ENCODE measurements at regions not wholly inside any gene's neighbourhood (a gene's known extent, or its start where the extent isn't known, plus 50 kb on each side); places are given as distances from the start of the nearest gene placed in this dataset.
A peak's percentile ranks its signal among the peaks of the same experiment; 100 is the strongest.

DNA sequence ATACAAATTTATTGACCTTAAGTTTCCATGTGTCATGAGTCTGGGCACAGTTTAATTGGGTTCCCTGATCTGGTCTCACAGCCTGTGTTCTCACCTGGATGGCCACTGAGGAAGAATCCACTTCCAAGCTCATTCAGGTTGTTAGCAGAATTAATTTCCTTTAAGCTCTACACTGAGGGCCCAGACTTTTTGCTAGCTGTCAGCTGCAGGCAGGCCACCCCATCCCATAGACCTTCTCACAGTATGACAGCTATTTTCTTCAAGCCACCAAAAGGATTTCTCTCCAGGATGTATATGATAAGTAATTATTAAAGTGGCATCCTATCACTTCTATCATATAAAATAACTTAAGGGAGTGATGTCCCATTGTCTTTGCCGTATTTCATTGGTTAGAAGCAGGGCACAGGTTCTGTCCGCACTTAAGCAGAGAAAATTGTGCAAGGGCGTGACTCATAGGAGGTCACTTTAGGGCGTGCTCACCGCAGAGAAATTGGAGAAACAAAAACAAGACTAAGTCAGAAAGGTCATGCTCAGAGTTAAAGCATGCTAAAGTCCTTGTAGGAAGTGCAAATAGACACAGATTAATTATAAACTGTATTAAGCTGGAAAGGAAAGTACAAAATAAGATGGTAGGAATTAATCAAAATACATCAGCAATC, 109.9 kb downstream of the AHR start (continued):
- TF ChIP-seq, protein P1, sequence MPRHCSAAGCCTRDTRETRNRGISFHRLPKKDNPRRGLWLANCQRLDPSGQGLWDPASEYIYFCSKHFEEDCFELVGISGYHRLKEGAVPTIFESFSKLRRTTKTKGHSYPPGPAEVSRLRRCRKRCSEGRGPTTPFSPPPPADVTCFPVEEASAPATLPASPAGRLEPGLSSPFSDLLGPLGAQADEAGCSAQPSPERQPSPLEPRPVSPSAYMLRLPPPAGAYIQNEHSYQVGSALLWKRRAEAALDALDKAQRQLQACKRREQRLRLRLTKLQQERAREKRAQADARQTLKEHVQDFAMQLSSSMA (CRISPR knock-in tag; IDR thresholded peaks at IDR 0.05) = no peak
- TF ChIP-seq ZNF292 (CRISPR knock-in tag; IDR thresholded peaks at IDR 0.05; ENCODE audit: borderline replicate concordance, low read depth) (peak; percentile 60; the same call in 1 of the 2 replicates), HES4 (CRISPR knock-in tag; IDR thresholded peaks at IDR 0.05; ENCODE audit: borderline replicate concordance) (no peak), ZFP36 (IDR thresholded peaks at IDR 0.05; ENCODE audit: borderline replicate concordance, low read depth, low read length, partially characterized antibody) (no peak), ZNF282 (IDR thresholded peaks at IDR 0.05; ENCODE audit: partially characterized antibody) (no peak), ADNP (CRISPR knock-in tag; IDR thresholded peaks at IDR 0.05) (no peak), NCOR1 (IDR thresholded peaks at IDR 0.05; ENCODE audit: borderline replicate concordance, low read length) (peak; percentile 82; the same call in 1 of the 2 replicates), GABPA (IDR thresholded peaks at IDR 0.05; ENCODE audit: low read depth, low read length) (no peak), GABPA (CRISPR knock-in tag; IDR thresholded peaks at IDR 0.05; ENCODE audit: low read depth) (no peak), SAFB2 (CRISPR knock-in tag; IDR thresholded peaks at IDR 0.05; ENCODE audit: borderline replicate concordance, low read depth) (no peak), EED (CRISPR knock-in tag; IDR thresholded peaks at IDR 0.05) (no peak), ZNF138 (CRISPR knock-in tag; IDR thresholded peaks at IDR 0.05; ENCODE audit: low read depth) (no peak), STAT5B (CRISPR knock-in tag; IDR thresholded peaks at IDR 0.05) (no peak), ZNF337 (CRISPR knock-in tag; IDR thresholded peaks at IDR 0.05; ENCODE audit: borderline replicate concordance, low read depth) (no peak)
- TF ChIP-seq, protein P2, sequence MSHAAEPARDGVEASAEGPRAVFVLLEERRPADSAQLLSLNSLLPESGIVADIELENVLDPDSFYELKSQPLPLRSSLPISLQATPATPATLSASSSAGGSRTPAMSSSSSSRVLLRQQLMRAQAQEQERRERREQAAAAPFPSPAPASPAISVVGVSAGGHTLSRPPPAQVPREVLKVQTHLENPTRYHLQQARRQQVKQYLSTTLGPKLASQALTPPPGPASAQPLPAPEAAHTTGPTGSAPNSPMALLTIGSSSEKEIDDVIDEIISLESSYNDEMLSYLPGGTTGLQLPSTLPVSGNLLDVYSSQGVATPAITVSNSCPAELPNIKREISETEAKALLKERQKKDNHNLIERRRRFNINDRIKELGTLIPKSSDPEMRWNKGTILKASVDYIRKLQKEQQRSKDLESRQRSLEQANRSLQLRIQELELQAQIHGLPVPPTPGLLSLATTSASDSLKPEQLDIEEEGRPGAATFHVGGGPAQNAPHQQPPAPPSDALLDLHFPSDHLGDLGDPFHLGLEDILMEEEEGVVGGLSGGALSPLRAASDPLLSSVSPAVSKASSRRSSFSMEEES (CRISPR knock-in tag; IDR thresholded peaks at IDR 0.05) = peak; percentile 48; the same call in 1 of the 2 replicates
- TF ChIP-seq, protein P3, sequence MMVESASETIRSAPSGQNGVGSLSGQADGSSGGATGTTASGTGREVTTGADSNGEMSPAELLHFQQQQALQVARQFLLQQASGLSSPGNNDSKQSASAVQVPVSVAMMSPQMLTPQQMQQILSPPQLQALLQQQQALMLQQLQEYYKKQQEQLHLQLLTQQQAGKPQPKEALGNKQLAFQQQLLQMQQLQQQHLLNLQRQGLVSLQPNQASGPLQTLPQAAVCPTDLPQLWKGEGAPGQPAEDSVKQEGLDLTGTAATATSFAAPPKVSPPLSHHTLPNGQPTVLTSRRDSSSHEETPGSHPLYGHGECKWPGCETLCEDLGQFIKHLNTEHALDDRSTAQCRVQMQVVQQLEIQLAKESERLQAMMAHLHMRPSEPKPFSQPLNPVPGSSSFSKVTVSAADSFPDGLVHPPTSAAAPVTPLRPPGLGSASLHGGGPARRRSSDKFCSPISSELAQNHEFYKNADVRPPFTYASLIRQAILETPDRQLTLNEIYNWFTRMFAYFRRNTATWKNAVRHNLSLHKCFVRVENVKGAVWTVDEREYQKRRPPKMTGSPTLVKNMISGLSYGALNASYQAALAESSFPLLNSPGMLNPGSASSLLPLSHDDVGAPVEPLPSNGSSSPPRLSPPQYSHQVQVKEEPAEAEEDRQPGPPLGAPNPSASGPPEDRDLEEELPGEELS (CRISPR knock-in tag; IDR thresholded peaks at IDR 0.05) = peak; percentile 86
- TF ChIP-seq, protein P4, sequence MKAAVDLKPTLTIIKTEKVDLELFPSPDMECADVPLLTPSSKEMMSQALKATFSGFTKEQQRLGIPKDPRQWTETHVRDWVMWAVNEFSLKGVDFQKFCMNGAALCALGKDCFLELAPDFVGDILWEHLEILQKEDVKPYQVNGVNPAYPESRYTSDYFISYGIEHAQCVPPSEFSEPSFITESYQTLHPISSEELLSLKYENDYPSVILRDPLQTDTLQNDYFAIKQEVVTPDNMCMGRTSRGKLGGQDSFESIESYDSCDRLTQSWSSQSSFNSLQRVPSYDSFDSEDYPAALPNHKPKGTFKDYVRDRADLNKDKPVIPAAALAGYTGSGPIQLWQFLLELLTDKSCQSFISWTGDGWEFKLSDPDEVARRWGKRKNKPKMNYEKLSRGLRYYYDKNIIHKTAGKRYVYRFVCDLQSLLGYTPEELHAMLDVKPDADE (CRISPR knock-in tag; IDR thresholded peaks at IDR 0.05) = no peak
- TF ChIP-seq, protein P5, sequence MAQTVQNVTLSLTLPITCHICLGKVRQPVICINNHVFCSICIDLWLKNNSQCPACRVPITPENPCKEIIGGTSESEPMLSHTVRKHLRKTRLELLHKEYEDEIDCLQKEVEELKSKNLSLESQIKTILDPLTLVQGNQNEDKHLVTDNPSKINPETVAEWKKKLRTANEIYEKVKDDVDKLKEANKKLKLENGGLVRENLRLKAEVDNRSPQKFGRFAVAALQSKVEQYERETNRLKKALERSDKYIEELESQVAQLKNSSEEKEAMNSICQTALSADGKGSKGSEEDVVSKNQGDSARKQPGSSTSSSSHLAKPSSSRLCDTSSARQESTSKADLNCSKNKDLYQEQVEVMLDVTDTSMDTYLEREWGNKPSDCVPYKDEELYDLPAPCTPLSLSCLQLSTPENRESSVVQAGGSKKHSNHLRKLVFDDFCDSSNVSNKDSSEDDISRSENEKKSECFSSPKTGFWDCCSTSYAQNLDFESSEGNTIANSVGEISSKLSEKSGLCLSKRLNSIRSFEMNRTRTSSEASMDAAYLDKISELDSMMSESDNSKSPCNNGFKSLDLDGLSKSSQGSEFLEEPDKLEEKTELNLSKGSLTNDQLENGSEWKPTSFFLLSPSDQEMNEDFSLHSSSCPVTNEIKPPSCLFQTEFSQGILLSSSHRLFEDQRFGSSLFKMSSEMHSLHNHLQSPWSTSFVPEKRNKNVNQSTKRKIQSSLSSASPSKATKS (CRISPR knock-in tag; IDR thresholded peaks at IDR 0.05) = no peak
- TF ChIP-seq, protein P6, sequence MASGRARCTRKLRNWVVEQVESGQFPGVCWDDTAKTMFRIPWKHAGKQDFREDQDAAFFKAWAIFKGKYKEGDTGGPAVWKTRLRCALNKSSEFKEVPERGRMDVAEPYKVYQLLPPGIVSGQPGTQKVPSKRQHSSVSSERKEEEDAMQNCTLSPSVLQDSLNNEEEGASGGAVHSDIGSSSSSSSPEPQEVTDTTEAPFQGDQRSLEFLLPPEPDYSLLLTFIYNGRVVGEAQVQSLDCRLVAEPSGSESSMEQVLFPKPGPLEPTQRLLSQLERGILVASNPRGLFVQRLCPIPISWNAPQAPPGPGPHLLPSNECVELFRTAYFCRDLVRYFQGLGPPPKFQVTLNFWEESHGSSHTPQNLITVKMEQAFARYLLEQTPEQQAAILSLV (CRISPR knock-in tag; IDR thresholded peaks at IDR 0.05; ENCODE audit: borderline replicate concordance) = no peak

Data from HepG2 (cell line).